Adrenal gland (tissue), 5 donors: ENCODE measurements at regions not wholly inside any gene's neighbourhood (a gene's known extent, or its start where the extent isn't known, plus 50 kb on each side); places are given as distances from the start of the nearest gene placed in this dataset.

Experiments
- POLR2A ChIP-seq, 2 donors: fragments of 450-650 bp; IDR thresholded peaks; one replicate each; pipeline ENCODE4 v1.6.1; 2017; ENCODE audit warnings: antibody characterized with exemption in 2 of 2, mild to moderate bottlenecking in 2 of 2, moderate library complexity in 1 of 2
- TF ChIP-seq, protein P1 (sequence below), 6 experiments: fragments of 450-650 bp in 4 of 6; fragments of 200-600 bp in 2 of 6; sonication (generic) in 1 of 6; IDR thresholded peaks; 1 replicate in 5 of 6; 2 replicates in 1 of 6; pipeline versions ENCODE4 v1.5.1 to v1.8.0; 2016 to 2021; ENCODE audit warnings: antibody characterized with exemption in 6 of 6, mild to moderate bottlenecking in 2 of 6, moderate library complexity in 1 of 6
- donor health status: DM: no; HTN: no; CAD: no.

DNA sequence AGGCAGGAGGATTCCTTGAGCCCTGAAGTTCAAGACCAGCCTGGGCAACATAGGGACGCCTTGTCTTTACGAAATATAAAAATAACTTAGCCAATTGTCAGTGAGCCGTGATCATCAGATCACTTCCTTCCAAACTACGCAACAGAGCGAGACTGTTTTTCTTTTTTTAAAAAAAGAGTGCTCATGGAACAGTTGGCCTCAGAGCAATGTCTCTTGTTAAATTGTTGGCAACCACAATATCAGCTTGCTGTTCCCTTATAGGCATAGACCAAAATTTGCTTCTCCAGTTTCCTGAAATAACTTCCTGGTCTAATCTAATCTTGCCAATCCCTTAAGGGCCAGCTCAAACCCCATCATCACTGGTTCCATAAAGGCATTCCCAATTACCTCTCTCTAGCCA lies 93.3 kb upstream of the SLC4A7 start:
- no peak for TF ChIP-seq POLR2A (IDR thresholded peaks at IDR 0.05)
- TF ChIP-seq, protein P1, sequence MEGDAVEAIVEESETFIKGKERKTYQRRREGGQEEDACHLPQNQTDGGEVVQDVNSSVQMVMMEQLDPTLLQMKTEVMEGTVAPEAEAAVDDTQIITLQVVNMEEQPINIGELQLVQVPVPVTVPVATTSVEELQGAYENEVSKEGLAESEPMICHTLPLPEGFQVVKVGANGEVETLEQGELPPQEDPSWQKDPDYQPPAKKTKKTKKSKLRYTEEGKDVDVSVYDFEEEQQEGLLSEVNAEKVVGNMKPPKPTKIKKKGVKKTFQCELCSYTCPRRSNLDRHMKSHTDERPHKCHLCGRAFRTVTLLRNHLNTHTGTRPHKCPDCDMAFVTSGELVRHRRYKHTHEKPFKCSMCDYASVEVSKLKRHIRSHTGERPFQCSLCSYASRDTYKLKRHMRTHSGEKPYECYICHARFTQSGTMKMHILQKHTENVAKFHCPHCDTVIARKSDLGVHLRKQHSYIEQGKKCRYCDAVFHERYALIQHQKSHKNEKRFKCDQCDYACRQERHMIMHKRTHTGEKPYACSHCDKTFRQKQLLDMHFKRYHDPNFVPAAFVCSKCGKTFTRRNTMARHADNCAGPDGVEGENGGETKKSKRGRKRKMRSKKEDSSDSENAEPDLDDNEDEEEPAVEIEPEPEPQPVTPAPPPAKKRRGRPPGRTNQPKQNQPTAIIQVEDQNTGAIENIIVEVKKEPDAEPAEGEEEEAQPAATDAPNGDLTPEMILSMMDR (IDR thresholded peaks at IDR 0.05): no peak
